LoVo (cell line): ENCODE measurements at regions not wholly inside any gene's neighbourhood (a gene's known extent, or its start where the extent isn't known, plus 50 kb on each side); places are given as distances from the start of the nearest gene placed in this dataset.

Experiments
- DNase-seq: peaks from one replicate; pipeline ENCODE4 v3.0.0-alpha.2; 2016; ENCODE audit warnings: low spot score

GRCh38 chr12:90311561-90311960 is 602.9 kb upstream of the ATP2B1 start:
- no peak for DNase-seq

GRCh38 chr12:90305379-90305778 is 596.7 kb upstream of the ATP2B1 start:
- peak; percentile 23 for DNase-seq

GRCh38 chr12:90304231-90304630 is 595.6 kb upstream of the ATP2B1 start:
- DNase-seq: no peak

- no peak for DNase-seq
Measured at GRCh38 chr12:90303771-90304170, 595.1 kb upstream of the ATP2B1 start.

- DNase-seq: no peak
Measured at GRCh38 chr12:90301561-90302133, 593.0 kb upstream of the ATP2B1 start.

DNA sequence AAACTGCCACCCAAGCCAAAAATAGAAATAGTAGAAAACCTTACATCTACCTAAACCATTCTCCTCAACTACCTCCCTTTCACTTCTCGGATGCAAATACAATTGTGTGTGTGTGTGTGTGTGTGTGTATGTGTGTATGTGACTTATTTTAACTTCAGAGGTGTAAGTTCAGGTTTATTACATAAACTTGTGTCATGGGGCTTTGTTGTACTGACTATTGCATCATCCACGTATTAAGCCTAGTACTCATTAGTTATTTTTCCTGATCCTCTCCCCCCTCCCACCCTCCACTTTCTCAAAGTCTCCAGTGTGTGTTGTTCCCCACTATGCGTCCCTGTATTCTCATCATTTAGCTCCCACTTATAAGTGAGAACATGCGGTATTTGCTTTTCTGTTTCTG is 592.5 kb upstream of the ATP2B1 start:
- no peak for DNase-seq

DNA sequence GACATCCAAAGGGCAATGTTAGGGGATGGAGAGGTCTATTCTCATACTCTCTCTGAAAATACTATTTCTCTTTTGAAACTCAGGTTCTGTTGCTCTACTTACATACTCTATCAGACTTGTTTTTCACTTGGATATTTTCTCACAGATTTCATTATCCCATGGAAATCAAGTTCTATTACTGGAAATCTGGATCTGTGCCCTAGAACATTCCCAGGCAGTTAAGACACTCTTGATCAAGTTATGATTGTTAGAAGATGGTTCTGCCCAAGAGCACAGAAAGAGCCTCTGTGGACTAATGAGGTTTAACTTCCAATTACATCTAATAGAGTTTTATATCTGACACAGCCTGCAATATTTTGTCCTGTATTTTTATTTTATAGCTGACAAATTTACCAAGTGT is 591.0 kb upstream of the ATP2B1 start:
- no peak for DNase-seq

DNA sequence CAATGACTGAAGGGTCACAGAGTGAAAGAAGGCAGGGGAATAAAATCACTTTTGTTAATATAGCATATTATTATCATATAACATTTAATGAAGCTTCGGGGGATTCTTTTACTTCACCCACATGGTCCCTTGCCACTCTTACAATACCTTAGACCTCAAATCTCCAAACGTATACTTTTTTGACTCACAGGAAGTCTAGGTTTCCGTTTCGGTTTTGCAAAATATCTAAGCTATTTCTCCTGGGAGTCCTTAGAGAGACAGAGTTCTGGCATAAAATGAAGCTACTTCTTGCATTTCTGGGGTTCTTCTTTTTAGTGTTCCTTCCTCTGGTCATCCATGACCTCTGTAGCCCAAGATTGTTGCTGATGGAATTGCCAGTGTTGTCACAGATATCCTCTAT is 590.5 kb upstream of the ATP2B1 start:
- no peak for DNase-seq

GRCh38 chr12:90298289-90298948 is 589.8 kb upstream of the ATP2B1 start:
- DNase-seq: no peak

DNA sequence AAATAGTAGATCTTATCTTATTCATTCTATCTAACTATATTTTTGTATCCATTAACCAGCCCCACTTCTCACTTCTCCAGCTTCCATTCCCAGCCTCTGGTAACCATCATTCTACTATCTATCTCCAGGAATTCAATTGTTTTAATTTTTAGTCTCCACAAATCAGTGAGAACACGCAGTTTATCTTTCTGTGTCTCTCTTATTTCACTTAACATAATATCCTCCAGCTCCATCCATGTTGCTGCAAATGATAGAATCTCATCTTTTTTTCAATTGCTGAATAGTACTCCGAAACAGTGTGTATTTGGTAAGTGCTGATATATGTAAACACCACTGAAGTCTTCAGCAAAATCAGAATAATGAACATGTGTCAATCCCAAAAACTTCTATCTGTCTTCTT is 587.2 kb upstream of the ATP2B1 start:
- DNase-seq: no peak

- no peak for DNase-seq
Measured at GRCh38 chr12:90292183-90292582, 583.5 kb upstream of the ATP2B1 start.

- no peak for DNase-seq
Measured at GRCh38 chr12:90290980-90291975, 582.6 kb upstream of the ATP2B1 start.

- DNase-seq: no peak
Measured at GRCh38 chr12:90287585-90287984, 578.9 kb upstream of the ATP2B1 start.

DNA sequence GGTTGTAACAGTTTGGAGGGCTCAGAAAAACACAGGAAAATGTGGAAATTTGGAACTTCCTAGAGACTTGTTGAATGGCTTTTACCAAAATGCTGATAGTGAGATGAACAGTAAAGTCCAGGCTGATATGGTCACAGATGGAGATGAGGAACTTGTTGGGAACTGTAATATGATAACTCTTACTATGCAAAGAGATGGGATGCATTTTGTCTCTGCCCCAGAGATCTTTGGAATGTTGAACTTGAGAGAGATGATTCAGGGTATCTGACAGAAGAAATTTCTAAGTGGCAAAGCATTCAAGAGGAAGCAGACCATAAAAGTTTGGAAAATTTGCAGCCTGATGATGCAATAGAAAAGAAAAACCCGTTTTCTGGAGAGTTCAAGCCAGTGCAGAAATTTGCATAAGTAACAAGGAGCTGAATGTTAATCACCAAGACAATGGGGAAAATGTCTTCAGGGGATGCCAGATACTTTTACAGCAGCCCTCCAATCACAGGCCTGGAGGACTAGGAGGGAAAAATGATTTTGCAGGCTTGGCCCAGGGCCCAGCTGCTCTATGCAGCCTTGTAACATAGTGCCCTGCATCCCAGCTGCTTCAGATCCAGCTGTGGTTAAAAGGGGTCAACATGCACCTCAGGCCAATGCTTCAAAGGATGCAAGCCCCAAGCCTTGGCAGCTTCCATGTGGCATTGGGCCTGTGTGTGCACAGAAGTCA is 572.7 kb upstream of the ATP2B1 start:
- no peak for DNase-seq

DNA sequence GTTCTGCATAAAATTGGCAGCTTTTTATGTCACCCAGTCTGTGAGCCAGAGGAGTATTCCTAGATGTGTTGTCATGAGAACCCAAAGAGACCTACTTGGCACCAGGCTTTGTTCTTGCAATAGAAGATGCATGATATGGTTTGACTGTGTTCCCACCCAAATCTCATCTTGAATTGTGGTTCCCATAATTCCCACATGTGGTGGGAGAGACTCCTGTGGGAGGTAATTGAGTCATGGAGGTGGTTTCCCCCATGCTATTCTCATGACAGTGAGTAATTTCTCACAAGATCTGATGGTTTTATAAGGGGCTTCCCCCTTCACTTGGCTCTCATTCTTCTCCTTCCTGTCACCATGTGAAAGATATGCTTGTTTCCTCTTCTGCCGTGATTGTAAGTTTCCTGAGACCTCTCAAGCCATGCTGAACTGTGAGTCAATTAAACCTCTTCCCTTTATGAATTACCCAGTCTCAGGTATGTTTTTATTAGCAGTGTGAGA is 572.0 kb upstream of the ATP2B1 start:
- no peak for DNase-seq

GRCh38 chr12:90280033-90280432 is 571.4 kb upstream of the ATP2B1 start:
- DNase-seq: no peak

DNA sequence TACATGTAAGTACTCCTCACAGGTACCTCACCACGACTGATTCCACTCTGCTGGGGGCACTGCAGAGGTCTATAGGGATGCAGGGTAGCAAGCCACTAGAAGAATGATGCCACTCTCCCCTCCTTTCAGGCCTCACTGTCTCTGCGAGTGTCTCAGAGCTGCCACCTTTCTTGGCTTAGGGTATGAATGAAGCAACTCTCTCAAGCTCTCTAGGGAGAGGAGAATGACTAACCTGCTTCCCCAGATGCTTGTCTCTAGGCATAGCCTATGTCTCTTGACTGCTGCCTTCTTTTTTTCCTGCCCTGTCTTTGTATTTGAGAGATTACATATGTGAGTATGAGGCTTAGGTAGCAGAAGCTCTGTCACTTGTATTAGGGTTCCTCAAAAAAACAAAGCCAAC is 566.5 kb upstream of the ATP2B1 start:
- DNase-seq: no peak

- DNase-seq: no peak
Measured at GRCh38 chr12:90274407-90274806, 565.8 kb upstream of the ATP2B1 start.

DNA sequence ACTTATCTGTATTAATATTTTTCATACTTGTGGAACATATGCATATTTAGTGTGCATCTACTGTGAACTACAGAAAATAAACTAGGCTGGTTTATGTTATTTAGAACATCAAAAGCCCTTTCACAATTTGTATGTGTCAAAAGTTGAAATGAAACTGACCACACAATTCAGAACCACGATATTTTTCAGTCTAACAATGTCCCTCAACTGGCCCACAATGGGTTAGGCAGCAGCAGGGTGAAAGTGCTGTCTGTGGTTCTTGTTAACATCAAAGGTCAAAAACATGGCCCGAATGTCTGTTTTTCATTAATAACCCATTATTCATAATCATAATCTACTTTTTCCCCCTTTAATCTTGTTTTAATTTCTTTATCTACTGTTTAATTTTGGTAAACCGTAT is 559.9 kb upstream of the ATP2B1 start:
- no peak for DNase-seq

- no peak for DNase-seq
Measured at GRCh38 chr12:90262251-90262650, 553.6 kb upstream of the ATP2B1 start.

DNA sequence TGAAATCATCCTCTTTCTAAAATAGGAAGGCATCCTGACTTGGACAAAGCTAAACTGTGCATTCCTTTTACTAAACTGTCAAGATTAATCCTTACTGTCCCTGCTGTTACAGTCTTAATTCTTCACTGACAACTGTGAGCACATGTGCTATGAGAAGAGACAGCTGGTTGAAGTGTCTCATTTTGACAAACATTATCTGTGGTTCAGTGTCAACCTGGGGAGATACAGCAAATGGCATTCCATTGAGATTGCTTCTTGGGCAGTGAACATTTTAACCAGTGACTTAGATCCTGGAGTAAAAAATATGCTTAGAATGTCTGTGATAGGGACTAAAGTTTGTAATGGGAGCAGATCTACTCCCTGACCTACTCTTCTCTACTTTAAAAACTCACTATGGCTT is 552.6 kb upstream of the ATP2B1 start:
- no peak for DNase-seq

GRCh38 chr12:90260136-90260535 is 551.5 kb upstream of the ATP2B1 start:
- no peak for DNase-seq
